UCSD-AML1 (cell line): ENCODE measurements at regions not wholly inside any gene's neighbourhood (a gene's known extent, or its start where the extent isn't known, plus 50 kb on each side); places are given as distances from the start of the nearest gene placed in this dataset.

Experiments
- DNase-seq: peaks from one replicate; lab custom pipeline; 2025; ENCODE audit not compliant: unreplicated experiment; lab: John Stamatoyannopoulos, UW

DNA sequence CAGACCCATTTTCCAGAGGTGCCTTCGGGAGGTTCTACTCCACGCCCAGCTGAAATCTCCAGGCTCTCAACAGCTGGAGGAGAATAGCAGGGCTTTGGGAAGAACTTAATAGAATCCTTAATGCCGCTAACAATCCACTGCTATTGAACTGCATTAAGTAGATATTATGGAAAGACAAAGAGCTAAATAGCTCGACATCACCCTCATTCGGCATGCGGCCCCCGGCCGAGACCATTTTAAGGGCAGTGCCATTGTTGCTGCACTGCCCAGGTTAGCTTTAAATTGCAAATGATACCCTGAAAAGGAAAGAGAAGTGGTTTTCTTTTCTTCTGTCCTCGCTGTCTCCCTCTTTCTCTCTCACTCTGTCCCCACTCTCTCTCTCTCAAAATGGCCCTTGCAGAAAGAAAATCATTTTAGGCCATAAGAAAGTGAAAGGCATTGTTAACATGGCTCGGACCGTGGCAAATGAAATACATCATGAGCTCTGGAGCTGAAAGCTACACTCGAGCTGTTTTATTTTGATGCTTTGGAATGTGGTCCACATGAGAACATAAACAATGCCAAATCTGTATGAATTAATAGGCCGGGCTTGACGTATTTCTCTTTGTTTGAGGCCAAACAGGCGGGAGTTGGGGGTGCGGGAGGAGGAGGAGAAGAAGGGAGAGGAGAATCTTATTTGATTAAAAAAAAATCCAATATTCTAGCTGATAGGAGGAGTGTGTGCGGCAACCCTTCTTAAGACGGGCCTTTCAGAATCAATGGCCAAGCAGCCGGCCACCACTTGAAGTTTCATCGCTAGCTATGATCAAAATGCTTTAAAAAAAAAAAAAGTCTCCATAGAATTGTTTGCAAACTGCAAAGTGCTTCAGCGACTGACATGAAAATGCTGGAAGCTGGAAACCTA, 298.8 kb upstream of the IRX3 start:
- no peak for DNase-seq

DNA sequence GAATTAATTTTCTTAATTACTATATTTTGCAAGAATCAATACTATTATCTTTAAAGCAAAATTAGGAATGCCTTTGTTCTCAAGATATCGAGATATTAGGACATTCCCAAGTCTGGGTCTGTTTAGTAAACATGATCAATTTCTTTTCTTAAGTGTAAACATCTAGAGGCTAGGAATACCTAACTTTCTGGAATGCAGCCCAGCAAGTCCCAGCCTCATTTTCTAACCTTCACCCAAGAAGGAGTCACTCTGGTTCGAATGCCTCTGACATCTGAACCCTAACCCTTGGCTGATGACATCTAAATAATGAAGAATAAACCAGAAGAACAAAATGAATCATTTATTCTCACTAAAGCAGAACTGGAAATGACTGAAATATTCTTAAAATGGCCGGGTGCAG, 297.5 kb upstream of the IRX3 start:
- no peak for DNase-seq

DNA sequence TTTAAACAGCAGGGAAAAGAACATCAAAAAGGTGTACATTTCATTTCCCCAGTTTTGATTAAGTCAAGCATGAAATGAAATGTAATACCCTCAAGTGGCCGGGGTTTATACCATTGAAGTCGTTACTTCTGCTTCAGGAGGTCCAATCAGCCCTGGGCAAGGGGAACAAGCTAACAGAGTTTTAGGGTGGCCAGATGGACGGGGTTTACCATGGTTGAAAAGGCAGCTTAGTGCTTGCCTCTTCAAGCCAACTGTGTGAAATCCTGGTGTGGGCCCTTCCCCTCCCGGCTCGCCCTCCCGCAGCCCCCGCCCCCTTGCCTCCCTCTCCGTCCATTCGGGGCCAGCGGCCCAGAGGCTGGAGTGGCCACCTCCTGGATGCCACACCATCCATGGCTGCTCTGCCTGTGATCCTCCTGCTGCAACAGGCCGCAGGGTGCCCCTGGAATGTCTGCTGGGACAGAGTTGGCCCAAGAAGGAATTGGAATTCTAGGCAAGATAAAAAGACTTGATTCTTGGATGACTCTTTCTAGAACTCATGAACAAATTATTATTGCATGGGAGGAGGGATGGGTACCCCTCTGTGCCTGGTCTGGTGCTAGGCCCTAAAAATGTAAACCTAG, 296.2 kb upstream of the IRX3 start:
- no peak for DNase-seq

DNA sequence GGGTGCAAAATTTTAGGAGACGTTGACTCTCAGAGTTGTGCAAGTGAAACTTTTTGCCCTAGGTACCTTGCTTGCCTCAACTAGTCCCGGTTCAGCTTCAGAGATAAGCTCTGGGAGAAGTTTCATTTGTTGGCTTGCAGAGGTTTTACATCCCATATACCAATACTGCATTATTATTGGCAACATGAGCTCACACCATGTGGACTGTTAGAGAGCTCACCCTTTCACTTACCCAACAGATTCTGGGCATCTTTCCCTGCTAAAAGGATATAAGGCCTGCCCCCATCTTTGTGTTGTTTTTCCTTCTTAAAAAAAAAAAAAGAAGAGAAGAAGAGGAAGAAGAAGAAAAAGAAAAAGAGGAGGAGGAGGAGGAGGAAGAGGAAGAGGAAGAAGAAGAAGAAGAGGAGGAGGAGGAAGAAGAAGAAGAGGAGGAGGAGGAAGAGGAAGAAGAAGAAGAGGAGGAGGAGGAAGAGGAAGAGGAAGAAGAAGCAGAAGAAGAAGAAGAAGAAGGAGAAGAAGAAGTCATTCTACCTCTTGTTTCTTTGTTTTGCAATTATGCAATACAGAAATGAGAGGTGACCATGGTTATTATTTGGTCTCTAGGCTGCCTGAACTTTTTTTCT, 292.6 kb upstream of the IRX3 start:
- no peak for DNase-seq

DNA sequence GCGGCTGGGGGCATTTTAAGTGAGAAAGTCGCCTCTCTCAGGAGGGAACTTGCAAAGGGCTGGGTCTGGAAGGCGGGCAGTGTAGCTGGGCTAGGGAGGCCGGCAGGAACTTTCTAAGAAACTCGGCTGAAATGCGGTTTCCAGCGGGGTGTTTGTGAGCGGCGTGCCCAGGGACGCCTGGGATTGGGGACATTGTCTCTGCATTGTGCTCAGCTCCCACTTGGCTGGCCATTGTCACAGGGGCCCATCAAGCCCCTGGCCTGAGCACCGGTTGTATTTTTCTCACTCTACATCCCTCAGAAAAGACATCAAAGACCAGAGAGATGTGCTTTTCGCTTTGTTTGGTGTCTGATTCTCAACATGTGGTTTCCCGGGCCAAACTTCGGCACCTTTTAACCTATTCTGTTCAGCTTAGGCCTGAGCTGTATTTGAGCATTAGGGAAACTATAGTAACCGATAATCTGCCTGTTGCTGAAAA, 291.1 kb upstream of the IRX3 start:
- DNase-seq, result no peak

DNA sequence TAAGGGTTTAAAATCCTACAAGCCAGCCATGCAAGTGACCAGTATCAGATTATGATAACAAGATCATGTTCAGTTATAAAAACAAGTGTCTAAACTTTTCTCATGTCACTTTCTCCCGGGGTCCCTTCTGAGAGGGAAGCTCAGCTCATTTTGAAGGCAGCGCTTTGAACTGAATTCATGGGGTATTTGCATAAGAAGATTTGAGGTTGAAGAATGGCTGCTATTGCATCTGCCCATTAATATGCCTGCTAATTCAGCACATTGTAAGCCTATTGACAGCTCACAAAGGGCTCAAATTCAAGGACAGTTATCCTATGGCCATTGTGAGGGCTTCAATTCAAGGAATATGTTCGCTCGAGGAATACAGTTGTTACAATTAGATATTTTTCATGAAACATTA, 290.2 kb upstream of the IRX3 start:
- no peak for DNase-seq

DNA sequence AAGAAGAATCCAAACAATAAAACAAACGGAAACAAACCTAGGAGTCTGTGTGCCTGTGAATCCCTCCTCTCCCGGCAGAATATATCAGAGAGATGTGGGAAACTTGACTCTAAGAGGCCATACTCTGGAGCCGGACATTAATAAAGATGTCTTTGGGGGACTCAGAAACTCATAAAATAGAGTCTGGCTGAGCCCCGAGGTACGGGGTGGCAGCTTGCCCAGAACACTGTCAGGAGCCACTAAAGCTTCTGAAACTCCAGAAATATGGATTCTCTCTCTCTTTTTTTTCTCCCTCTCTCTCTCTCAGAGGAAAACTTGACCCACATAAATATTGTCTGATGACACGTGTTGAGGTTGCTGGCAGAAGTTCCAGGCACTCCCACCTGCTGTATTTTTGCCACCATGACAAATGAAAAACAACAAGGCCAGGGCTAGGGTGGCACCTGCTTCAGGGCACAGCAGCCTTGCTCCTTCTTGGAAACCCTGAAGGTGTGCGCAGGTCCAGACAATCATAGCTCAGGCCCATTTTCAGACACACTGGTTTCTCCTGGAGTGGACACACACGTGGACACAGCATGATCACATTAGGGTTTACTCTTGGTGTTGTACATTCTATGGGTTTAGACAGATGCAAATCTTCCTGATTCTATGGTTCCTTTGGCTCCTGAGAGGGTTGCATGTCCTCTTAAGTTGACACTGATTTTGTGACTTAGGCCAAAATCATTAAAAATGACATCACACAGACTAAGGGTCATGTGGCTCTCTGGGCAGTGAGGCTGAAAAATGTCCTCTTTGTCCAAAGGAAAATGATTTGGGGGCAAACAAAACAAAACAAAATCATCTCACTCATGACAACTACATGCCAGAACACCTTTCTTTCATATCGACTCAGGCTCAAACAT, 282.6 kb upstream of the IRX3 start:
- DNase-seq, result no peak

DNA sequence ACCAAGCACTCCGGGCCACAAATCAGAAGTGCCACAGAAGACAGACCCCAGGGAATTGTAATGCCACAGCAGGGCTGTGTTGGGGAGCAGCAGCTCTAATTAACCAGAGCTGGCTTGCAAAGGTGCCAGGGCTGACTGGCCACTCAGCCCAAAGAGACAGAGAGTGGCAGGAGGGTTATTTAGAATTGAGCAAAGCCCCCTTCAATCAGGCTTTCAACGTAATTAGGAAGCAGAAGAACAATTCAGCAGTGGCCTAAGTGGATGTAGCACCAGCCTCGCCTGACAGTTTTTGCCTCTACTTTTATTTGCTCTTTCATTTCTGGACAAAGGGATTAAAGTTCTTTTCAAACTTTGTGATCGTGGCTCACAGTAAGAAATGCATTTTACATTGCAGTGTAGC, 278.3 kb upstream of the IRX3 start:
- no peak for DNase-seq

DNA sequence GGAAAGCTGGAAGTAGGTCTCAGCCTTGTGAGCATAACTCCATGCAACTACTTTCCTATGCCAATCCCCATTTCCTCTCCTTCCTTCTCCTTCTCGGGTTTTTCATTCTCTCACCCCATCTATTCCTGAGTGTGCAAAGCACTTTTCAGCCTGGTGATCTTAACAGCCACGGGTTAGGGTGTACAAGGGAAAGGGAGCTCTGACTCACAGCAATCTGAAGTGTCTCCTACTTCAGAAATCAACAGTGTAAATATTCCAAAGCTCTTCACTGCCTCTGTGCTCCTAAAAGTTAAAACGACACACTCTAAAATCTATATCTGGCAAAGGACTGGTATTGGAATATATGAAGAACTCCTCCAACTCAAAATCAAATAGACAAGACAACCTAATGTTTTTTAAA, 268.0 kb upstream of the IRX3 start:
- DNase-seq, result no peak

DNA sequence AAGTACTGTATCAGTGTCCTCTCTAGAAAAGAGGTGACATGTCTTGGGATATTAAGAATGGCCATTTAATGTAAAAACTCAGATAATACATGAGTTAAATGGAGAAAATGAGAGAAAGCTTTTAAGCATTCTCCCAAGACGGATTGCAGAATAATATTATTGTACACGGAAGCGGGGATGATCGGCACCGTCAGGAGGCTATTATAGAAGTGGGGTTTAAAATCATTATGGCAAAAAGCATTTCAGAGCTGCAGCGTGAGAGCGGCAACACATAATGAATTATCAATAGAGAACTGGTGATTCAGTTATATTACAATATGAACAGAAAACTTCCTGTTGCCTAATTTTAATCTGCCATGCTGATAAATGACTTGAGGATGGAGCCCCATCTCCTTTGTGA, 261.7 kb upstream of the IRX3 start:
- no peak for DNase-seq

DNA sequence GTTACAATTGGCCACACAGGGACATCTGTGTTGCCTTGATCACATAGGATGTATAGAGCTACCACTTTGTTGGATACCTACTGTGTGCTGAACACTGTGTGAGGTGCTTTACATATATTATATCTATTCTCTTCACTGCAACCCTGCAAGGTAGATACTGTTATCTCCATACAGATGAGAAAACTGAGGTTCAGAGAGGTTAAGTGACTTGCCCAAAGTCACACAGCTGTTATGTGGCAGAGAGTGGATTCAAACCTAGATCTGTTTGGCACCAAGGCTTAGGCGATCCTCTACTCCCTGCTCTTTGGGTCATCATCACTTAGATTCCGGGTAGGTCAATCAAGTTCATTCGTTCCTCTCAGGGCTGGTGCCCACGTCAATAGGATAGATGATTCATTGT, 260.5 kb upstream of the IRX3 start:
- DNase-seq, result no peak

DNA sequence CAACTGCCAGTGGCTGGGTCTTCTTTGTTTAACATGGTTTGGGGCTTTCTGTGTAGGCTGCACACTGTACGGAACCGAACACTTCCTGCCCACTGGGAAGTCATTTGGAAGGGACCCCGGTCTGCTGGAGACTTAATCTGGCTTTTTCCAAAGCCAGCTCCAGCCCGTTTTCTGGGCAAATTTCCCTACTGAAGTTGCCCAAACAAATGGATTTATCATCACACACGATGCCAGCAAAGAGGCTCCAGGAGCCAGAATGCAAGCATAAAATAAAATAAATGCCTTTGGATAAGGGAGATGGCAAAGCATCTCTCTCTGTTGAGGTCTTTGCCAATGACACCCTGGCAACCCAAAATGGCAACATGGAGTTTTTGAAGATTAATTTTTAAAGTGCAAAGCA, 259.9 kb upstream of the IRX3 start:
- DNase-seq, result no peak

DNA sequence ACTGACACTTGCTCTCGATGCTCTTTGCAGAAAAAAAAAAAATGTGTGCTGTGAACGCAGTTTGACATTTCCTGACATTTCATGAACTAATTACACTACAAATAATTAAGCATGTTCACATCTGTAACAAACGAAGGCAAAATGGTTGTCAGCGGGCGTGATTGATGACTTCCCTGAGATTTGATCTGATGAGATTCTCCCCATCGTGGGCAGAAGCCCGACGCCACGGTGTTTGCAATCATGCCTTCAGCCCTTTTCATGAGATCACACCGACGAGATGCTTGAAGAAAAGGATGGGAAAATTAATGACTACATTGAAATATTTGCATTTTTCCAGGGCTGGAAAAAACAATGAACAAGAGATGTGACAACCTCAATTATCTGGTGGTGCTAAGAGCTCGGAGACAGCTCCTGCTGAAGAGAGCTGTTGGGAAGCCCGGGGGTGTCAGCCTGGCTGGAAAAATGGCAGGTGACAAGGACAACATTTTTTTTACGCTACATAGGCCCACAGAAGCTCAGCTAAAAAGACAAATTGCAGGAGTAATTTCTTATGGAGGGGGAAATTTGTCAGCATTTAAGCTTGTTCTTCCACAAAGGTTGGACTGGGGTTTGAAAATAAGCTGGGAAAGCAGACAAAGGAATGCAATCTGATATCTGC, 259.4 kb upstream of the IRX3 start:
- DNase-seq, result no peak

DNA sequence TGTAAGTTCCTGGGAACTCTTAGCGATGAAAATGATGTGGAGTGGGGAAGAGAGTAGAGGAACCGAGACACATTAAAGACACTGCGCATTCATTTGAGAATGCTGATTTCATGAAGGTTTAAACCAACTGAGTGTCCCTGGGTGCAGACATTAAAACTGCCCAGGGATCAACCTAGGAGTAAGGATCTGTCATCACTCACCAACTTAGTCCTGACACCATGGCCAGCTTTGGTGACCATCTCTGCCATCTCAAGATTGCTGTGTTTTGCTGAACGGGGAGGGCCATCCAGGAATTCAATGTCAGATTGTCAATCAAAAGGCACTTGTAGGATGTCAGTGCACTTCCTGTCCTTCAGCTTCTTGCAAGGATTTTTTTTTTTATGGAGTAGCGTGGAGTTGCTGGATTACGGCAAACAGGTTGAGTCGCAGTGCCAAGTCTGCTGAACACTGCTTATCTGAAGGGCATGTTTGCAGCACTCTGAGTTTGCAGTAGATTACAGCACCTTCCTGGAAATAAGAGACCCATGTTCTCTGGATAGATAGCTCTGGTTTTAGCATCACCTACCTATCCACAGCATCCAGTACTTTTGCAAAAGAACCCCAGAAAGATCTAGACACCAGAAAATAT, 258.1 kb upstream of the IRX3 start:
- no peak for DNase-seq

DNA sequence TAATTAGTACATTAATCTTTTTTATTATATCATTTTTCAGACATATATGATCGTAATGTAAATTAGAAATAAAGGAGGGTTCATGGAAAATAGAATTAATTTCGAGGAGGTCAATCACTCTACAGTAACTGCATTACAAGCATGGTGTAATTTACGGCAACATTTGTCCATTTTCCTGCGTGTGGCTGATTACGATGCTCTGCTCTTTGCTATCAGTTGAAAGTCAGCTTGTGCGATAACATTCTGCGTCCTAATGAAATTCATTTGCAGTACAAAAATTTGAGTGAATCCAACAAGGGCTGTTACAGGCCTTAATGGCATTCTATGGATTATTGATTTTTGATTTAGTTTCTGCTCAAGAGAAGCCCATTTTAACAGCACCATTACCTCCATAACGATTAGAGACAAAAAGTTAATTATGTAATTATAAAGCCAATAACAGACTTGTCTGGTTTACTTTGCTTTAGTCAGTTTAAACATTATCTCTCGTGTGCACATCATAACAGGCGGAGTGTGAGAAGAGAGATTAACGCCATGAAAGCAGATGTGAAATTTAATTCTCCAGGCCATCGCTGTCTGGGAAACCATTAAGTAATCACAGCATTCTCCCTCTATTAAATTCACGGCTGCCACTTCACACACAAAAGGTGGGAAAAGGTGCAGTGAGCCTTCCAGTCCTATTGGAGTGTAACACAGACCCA, 256.4 kb upstream of the IRX3 start:
- DNase-seq, result no peak

DNA sequence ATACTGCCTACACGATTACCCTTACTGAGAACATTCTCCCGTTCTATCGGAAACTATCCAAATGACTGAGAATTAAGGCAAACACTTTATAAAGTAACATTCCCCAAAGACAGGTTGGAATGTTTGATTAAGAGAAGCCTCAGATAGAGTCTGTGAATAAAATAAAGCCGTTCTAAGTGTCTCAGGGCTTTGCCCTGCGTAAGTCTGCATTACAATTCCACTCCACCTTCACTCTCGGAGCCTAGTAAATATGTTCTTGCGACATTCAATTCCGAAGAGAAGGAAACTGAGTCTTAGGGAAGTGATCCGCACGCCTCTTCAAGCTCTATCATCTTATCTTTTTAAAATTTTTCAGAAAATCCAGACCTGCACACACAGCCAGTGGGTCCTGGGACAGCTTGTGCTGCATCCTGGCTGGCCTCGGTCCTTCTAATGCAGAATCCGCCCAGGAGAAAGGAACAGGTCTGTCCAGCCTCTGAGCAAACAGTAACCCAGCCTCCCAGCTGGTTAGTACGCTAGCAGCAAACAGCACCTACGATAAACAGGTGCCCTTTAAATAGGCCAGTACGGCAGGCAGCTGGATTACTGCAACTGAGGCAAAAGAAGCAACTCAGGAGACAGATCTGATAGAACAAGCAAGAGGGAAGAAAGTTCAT, 254.1 kb upstream of the IRX3 start:
- no peak for DNase-seq

DNA sequence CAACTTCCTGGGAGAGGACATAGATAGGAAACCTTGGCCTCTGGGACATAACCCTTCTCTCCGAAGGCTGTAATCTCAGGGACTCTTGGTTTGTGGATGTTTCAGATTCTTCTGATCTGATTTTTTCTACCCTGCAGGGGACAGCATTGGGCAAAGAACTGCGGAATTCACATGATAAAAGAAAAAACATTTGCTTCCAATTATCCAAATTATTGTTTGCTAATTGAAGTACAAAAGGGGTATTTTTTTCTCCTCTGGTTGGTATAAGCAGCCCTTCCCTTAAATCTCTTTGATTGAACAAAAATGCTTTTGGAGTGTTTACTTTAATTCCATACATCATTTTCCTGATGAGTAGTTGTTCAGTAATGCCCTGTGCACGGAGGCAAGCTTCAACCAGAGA, 251.7 kb upstream of the IRX3 start:
- DNase-seq, result no peak

DNA sequence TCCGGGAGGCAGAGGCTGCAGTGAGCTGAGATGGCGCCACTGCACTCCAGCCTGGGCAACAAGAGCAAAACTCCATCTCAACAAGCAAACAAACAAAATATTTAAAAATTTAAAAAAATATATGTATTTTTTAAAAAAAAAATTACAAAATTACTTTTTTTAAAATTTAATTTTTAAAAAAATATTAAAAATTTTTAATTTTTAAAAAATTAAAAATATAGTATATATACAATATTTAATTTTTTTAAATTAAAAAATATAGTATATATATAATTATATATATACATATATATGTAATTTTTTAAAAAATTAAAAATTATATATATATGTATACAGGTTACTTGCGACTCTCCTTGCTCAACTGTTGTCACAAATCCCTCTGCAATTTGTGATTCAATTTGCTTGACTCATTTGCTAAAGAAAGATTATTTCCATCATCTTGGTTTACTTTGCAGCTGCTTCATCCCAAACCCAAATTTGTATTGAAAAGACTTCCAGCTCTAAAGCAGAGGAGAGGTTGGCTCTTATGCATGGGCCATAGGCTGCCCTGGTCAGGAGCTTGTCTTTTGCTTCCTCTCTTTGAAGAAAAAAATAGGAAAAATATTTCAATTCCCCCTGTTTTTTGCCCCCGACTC, 247.4 kb upstream of the IRX3 start:
- DNase-seq, result no peak

DNA sequence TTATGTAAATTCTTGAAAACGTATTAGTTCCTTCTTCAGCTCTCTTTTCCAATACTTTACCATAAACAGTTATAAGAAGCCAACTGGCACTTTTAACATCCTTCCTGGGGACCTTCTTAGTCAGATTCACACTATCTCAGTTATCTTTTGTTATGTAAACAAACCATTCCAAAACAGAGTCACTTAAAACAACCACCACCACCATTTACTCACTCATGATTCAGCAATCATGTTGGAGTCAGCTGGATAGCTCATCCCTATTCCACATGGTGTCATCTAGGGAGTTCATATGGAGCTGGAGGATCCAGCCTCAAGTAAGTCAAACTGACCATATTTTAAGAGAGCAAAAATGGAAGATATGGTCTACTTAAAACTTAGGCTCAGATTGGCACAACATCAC, 240.3 kb upstream of the IRX3 start:
- DNase-seq, result no peak
